ENCODE measurements at regions not wholly inside any gene's neighbourhood (a gene's known extent, or its start where the extent isn't known, plus 50 kb on each side); places are given as distances from the start of the nearest gene placed in this dataset.

- H3K4me3 ChIP-seq, result no peak overlapping the region
- DNase-seq (peak in 1 of 2 donors; percentile 91), ATAC-seq (ENCODE audit: low FRiP score in 2 of 2) (peak; percentile 84 to 92)
- TF ChIP-seq EP300 (IDR thresholded peaks at IDR 0.05) (peak in 1 of 4 donors; percentile 60), POLR2AphosphoS5 (IDR thresholded peaks at IDR 0.05) (peak; percentile 54 to 58), POLR2A (IDR thresholded peaks at IDR 0.05) (no peak)
- WGBS, 2 donors, result 22 to 45% methylated on average over 10 of the region's 10 CpGs
- H3K27me3 ChIP-seq, result no peaks in the 10 kb centered on the region
- peaks cover 0 to 14% (median 2%) of the 10 kb centered on the region in 4 donors for H3K4me1 ChIP-seq
- peak overlapping the region; percentile 44 to 73 (median 53) for H3K27ac ChIP-seq
- no peaks in the 10 kb centered on the region for H3K9me3 ChIP-seq
- H3K36me3 ChIP-seq, result no peaks in the 10 kb centered on the region
Observed at GRCh38 chr21:35256468-35256988, 207.4 kb upstream of the RUNX1 start.

GRCh38 chr21:35254765-35255138 is 205.7 kb upstream of the RUNX1 start:
- DNase-seq (no peak), ATAC-seq (ENCODE audit: low FRiP score in 2 of 2) (no peak)
- no peak overlapping the region for H3K4me3 ChIP-seq
- no peak overlapping the region for H3K27ac ChIP-seq
- no peaks in the 10 kb centered on the region for H3K9me3 ChIP-seq
- no peaks in the 10 kb centered on the region for H3K27me3 ChIP-seq
- peaks cover 0 to 14% (median 2%) of the 10 kb centered on the region in 4 donors for H3K4me1 ChIP-seq
- WGBS, 2 donors, result 65% methylated on average over 2 of the region's 2 CpGs
- H3K36me3 ChIP-seq, result no peaks in the 10 kb centered on the region
- no peak for TF ChIP-seq POLR2AphosphoS5 (IDR thresholded peaks at IDR 0.05)

GRCh38 chr21:35254006-35254764 is 205.1 kb upstream of the RUNX1 start:
- H3K27me3 ChIP-seq, result no peaks in the 10 kb centered on the region
- H3K9me3 ChIP-seq, result no peaks in the 10 kb centered on the region
- 74 to 75% methylated on average over 12 of the region's 12 CpGs for WGBS, 2 donors
- ATAC-seq (ENCODE audit: low FRiP score in 2 of 2), result peak in 1 of 2 donors; percentile 69
- peaks cover 0 to 14% (median 2%) of the 10 kb centered on the region in 4 donors for H3K4me1 ChIP-seq
- TF ChIP-seq POLR2A (IDR thresholded peaks at IDR 0.05), result no peak
- peak; percentile 16 to 29 for TF ChIP-seq POLR2AphosphoS5 (IDR thresholded peaks at IDR 0.05)
- no peak for TF ChIP-seq CTCF (IDR thresholded peaks at IDR 0.05)
- TF ChIP-seq EP300 (IDR thresholded peaks at IDR 0.05), result no peak
- no peak overlapping the region for H3K27ac ChIP-seq
- H3K4me3 ChIP-seq, result no peak overlapping the region
- DNase-seq, result no peak
- H3K36me3 ChIP-seq, result no peaks in the 10 kb centered on the region

GRCh38 chr21:35252831-35253230 is 203.7 kb upstream of the RUNX1 start:
- H3K4me3 ChIP-seq, result no peak overlapping the region
- H3K36me3 ChIP-seq, result no peaks in the 10 kb centered on the region
- no peaks in the 10 kb centered on the region for H3K27me3 ChIP-seq
- no peak for TF ChIP-seq EP300 (IDR thresholded peaks at IDR 0.05)
- no peak for TF ChIP-seq CTCF (IDR thresholded peaks at IDR 0.05)
- TF ChIP-seq POLR2A (IDR thresholded peaks at IDR 0.05), result no peak
- no peak for TF ChIP-seq POLR2AphosphoS5 (IDR thresholded peaks at IDR 0.05)
- WGBS, 2 donors, result 81 to 93% methylated on average over 2 of the region's 2 CpGs
- peaks cover 0 to 14% (median 2%) of the 10 kb centered on the region in 4 donors for H3K4me1 ChIP-seq
- no peak overlapping the region for H3K27ac ChIP-seq
- no peaks in the 10 kb centered on the region for H3K9me3 ChIP-seq
- DNase-seq (no peak), ATAC-seq (ENCODE audit: low FRiP score in 2 of 2) (no peak)

GRCh38 chr21:35249636-35250035 is 200.5 kb upstream of the RUNX1 start:
- Histone ChIP-seq H3K36me3 (no peaks in the 10 kb centered on the region), H3K4me3 (no peak overlapping the region), H3K4me1 (peaks cover 0 to 5% (median 0%) of the 10 kb centered on the region in 4 donors), H3K27ac (no peak overlapping the region), H3K9me3 (no peaks in the 10 kb centered on the region), H3K27me3 (no peaks in the 10 kb centered on the region)
- ATAC-seq (ENCODE audit: low FRiP score in 2 of 2), result no peak
- no peak for DNase-seq
- TF ChIP-seq EP300 (IDR thresholded peaks at IDR 0.05) (no peak), POLR2A (IDR thresholded peaks at IDR 0.05) (no peak), POLR2AphosphoS5 (IDR thresholded peaks at IDR 0.05) (no peak), CTCF (IDR thresholded peaks at IDR 0.05) (no peak)
- 74 to 85% methylated on average over 1 of the region's 1 CpG for WGBS, 2 donors

Data from upper lobe of left lung (tissue), 6 donors.